Pancreas (tissue), 10 donors: ENCODE measurements at regions not wholly inside any gene's neighbourhood (a gene's known extent, or its start where the extent isn't known, plus 50 kb on each side); places are given as distances from the start of the nearest gene placed in this dataset.
"Not testable (repeated sequence)": the region's sequence is repeated elsewhere in the genome, so short reads cannot be mapped to it uniquely, and the experiment has no call there.

ENCODE experiments used
- ATAC-seq, 4 donors: fragments of 200-7000 bp; cut with Tn5 transposase; one replicate each; pipeline versions ENCODE4 v1.8.0 to v1.9.1; 2020; ENCODE audit warnings: mild to moderate bottlenecking in 4 of 4, moderate library complexity in 4 of 4
- DNase-seq, 6 donors: peaks; one replicate each; pipeline ENCODE4 v3.0.0-alpha.2; 2020
- FAIRE-seq: peaks from 2 replicates; lab custom pipeline; 2012; peaks lifted over from hg19 to GRCh38; lab: Jason Lieb, UNC
- H3K27ac ChIP-seq, 4 donors: fragments of 200-600 bp; sonication (generic); 1 replicate in 3 of 4; 2 replicates in 1 of 4; pipeline versions ENCODE4 v1.5.0 to v1.8.0; 2020
- H3K27me3 ChIP-seq, 4 donors: fragments of 200-600 bp; one replicate each; pipeline ENCODE4 v1.8.0; 2021
- H3K36me3 ChIP-seq, 3 donors: fragments of 200-600 bp; sonication (generic) in 1 of 3; one replicate each; pipeline versions ENCODE4 v1.5.0 to v1.8.0; 2020 to 2021
- H3K4me1 ChIP-seq, 3 donors: fragments of 200-600 bp; one replicate each; pipeline ENCODE4 v1.8.0; 2021
- H3K4me3 ChIP-seq, 4 donors: fragments of 200-600 bp; sonication (generic) in 2 of 4; one replicate each; pipeline versions ENCODE4 v1.5.0 to v1.8.0; 2020 to 2021
- H3K9me3 ChIP-seq, 4 donors: fragments of 200-600 bp; one replicate each; pipeline ENCODE4 v1.8.0; 2021
- WGBS, 2 donors: extraction: QIAGEN DNeasy Blood & Tissue Kit; methylation state at CpG; one replicate each; pipeline ENCODE4 v1.1.7; 2013; 5-methylcytosine and 5-hydroxymethylcytosine counted together
- intact Hi-C, 3 donors: fragments of 100-400 bp; cut with DNase I; formaldehyde crosslinking; loops; one replicate each; pipeline versions ENCODE4 v1.11.1 to v1.14.2; 2022
- TF ChIP-seq, protein P1 (sequence below), 4 donors: fragments of 200-600 bp; sonication (generic) in 3 of 4; IDR thresholded peaks; one replicate each; pipeline versions ENCODE4 v1.5.0 to v1.8.0; 2021; ENCODE audit warnings: antibody characterized with exemption in 4 of 4
- donor health status: healthy with polysubstance abuse.
- donor health status: DM: no; HTN: no; CAD: no; lungs with moderate emphysema.
- donor health status: DM: no; HTN: no; CAD: no.
- donor health status: control.
- donor health status: control.
- donor health status: Bipolar disorder and iron deficiency.
- donor health status: DM: yes; HTN: yes; CAD: no.
- donor health status: DM: no; HTN: no; CAD: no.
- donor health status: DM: no; HTN: no; CAD: no.
- donor health status: DM: yes; HTN: yes; CAD: no.

DNA sequence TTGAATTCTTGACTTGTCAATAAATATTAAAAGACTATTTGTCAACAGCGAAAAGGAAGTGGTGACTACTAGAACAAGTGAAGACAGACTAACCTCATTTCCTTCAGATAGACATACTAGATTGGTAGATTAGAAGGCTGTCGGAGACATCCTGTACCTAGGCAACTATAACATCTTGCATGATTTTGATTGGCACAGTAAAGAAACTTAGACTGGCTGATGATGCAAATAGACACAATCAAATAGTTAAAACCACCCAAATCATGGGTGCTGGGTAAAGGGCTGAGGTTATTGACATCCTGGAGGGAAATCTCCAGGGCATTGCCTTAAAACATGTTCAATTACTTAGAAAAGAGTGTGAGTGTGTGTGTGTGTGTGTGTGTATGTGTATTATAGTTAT is 85.9 kb upstream of the EDEM3 start:
- FAIRE-seq, result no peak
- intact Hi-C loops, result no loop called here
- H3K27ac ChIP-seq, result no peak overlapping the region
- 95 to 96% methylated on average over 2 of the region's 2 CpGs for WGBS, 2 donors
- no peak for DNase-seq
- no peak for ATAC-seq
- TF ChIP-seq, protein P1, sequence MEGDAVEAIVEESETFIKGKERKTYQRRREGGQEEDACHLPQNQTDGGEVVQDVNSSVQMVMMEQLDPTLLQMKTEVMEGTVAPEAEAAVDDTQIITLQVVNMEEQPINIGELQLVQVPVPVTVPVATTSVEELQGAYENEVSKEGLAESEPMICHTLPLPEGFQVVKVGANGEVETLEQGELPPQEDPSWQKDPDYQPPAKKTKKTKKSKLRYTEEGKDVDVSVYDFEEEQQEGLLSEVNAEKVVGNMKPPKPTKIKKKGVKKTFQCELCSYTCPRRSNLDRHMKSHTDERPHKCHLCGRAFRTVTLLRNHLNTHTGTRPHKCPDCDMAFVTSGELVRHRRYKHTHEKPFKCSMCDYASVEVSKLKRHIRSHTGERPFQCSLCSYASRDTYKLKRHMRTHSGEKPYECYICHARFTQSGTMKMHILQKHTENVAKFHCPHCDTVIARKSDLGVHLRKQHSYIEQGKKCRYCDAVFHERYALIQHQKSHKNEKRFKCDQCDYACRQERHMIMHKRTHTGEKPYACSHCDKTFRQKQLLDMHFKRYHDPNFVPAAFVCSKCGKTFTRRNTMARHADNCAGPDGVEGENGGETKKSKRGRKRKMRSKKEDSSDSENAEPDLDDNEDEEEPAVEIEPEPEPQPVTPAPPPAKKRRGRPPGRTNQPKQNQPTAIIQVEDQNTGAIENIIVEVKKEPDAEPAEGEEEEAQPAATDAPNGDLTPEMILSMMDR (IDR thresholded peaks at IDR 0.05), result no peak
- H3K4me1 ChIP-seq, result peaks cover 26 to 36% (median 30%) of the 10 kb centered on the region in 3 donors
- H3K4me3 ChIP-seq, result no peak overlapping the region
- no peaks in the 10 kb centered on the region for H3K27me3 ChIP-seq
- no peaks in the 10 kb centered on the region for H3K36me3 ChIP-seq
- no peaks in the 10 kb centered on the region for H3K9me3 ChIP-seq

DNA sequence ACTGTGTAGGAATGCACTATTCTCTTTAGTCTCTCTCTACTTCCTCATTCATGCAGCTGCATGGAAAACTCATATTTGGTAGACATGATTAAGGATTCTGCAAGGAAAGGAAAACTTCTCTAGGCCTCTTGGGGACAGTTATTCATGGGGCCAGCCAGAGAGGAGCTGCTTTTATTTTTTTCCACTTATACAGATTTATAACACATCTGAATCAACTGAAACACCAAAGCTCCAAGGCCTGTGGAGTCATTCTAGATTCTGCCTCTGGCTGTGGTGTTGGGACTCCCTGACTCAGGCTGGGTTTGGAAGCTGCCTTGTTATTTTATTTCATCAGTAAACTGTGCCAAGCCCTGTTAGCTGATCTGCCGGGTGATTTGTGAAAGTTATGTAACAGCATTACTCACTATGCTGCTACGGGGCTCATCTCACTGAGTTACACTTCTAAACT is 83.9 kb upstream of the EDEM3 start:
- peak overlapping the region in 3 of 4 donors; percentile 30 to 78 (median 55) for H3K27ac ChIP-seq
- intact Hi-C loops, result no loop called here
- DNase-seq (peak in 2 of 6 donors; percentile 49 to 55), FAIRE-seq (peak; percentile 93), ATAC-seq (peak; percentile 66 to 82 (median 70))
- no peaks in the 10 kb centered on the region for H3K36me3 ChIP-seq
- WGBS, 2 donors, result 0 to 4% methylated on average over 2 of the region's 2 CpGs
- H3K4me3 ChIP-seq, result no peak overlapping the region
- TF ChIP-seq, protein P1 (IDR thresholded peaks at IDR 0.05), result no peak
- H3K9me3 ChIP-seq, result no peaks in the 10 kb centered on the region
- peaks cover 26 to 36% (median 30%) of the 10 kb centered on the region in 3 donors for H3K4me1 ChIP-seq
- no peaks in the 10 kb centered on the region for H3K27me3 ChIP-seq

DNA sequence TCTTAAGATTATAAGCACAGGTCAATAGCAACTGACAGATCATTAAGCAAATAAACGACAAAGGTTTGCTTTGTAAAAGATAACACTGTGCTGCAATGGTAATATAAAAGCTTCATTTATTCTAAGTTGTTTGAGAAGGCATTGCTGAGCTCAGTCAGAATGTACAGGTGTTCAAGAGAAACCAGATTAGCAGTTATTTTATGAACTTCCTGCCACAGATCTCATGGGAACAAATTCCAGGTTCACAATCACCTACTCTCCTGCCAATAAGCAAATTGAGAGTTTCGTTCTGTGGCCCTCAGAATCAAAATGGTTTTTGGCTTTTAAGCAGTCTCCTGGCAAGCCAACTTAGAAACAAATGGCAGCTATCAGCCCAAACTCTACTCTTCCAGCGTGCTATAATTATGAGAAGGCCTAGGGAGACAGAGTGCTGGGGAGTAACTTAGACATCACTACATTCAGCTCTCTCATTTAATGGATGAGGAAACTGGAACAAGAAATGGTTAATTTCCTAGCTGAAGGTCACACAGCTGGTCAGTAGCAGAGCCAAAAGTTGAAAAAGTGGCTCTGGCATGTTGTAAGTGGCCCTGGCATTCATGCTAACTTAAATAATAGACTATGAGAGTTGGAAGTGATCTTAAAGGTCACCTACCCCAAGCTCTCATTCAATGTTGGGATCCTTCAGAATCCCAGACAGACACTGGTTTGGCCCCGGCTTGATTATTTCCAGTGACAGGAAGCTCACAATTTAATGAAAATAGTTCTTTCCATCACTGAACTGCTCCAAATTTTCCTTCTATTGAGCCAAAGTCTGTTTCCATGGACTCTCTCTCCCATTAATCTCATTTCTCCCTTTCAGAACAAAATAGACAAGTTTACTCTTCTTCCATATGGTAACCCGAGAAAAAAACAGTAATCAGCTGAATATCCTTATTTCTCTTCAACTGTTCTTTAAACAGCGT is 82.6 kb upstream of the EDEM3 start:
- H3K27me3 ChIP-seq, result no peaks in the 10 kb centered on the region
- peak overlapping the region; percentile 30 to 78 (median 45) for H3K27ac ChIP-seq
- intact Hi-C loops, result no loop called here
- H3K4me3 ChIP-seq, result no peak overlapping the region
- no peaks in the 10 kb centered on the region for H3K36me3 ChIP-seq
- peak in 2 of 6 donors; percentile 34 to 35 for DNase-seq
- 24 to 33% methylated on average over 6 of the region's 6 CpGs for WGBS, 2 donors
- TF ChIP-seq, protein P1 (IDR thresholded peaks at IDR 0.05), result no peak
- ATAC-seq, result peak; percentile 70 to 86 (median 75)
- FAIRE-seq, result peak; percentile 41
- peaks cover 26 to 36% (median 30%) of the 10 kb centered on the region in 3 donors for H3K4me1 ChIP-seq
- H3K9me3 ChIP-seq, result no peaks in the 10 kb centered on the region

- peak overlapping the region in 3 of 4 donors; percentile 35 to 78 (median 55) for H3K27ac ChIP-seq
- peaks cover 26 to 36% (median 30%) of the 10 kb centered on the region in 3 donors for H3K4me1 ChIP-seq
- TF ChIP-seq, protein P1 (IDR thresholded peaks at IDR 0.05), result no peak
- no peaks in the 10 kb centered on the region for H3K9me3 ChIP-seq
- intact Hi-C loops, result no loop called here
- no peak overlapping the region for H3K4me3 ChIP-seq
- no peak for FAIRE-seq
- 47 to 55% methylated on average over 1 of the region's 1 CpG for WGBS, 2 donors
- no peaks in the 10 kb centered on the region for H3K27me3 ChIP-seq
- H3K36me3 ChIP-seq, result no peaks in the 10 kb centered on the region
- DNase-seq, result no peak
- no peak for ATAC-seq
Measured at GRCh38 chr1:184836141-184836540, 81.5 kb upstream of the EDEM3 start.

DNA sequence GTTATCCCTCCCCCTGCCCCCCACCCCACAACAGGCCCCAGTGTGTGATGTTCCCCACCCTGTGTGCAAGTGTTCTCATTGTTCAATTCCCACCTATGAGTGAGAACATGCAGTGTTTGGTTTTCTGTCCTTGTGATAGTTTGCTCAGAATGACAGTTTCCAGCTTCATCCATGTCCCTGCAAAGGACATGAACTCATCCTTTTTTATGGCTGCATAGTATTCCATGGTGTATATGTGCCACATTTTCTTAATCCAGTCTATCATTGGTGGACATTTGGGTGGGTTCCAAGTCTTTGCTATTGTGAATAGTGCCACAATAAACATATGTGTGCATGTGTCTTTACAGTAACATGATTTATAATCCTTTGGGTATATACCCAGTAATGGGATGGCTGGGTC is 79.3 kb upstream of the EDEM3 start:
- FAIRE-seq, H3K36me3 ChIP-seq, DNase-seq, H3K9me3 ChIP-seq, H3K27ac ChIP-seq, intact Hi-C loops, H3K4me3 ChIP-seq, H3K27me3 ChIP-seq, ATAC-seq: not testable (repeated sequence)
- peaks cover 26 to 32% (median 30%) of the 10 kb centered on the region in 3 donors for H3K4me1 ChIP-seq
